ENCODE measurements at regions not wholly inside any gene's neighbourhood (a gene's known extent, or its start where the extent isn't known, plus 50 kb on each side); places are given as distances from the start of the nearest gene placed in this dataset.

DNA sequence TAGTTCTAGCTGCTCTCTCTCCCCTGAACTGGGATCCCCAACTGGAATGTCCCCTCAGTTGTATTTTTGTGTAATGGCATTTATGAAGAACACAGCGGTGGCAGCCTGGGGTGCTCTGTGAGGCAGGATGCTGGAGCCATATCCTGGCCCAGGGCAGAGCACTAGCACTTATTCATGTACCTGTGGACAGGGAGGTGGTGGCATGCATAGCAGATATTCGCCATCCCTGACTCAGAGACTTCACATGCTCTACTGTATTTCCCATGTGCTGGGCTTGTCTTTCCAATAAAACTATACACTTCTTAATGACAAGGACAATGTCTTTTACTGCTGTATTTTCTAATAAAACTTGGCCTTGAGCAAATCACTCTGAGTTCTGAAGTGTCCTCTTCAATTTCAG lies 125.3 kb downstream of the ADAMTS15 start:
- TF ChIP-seq, protein P1, sequence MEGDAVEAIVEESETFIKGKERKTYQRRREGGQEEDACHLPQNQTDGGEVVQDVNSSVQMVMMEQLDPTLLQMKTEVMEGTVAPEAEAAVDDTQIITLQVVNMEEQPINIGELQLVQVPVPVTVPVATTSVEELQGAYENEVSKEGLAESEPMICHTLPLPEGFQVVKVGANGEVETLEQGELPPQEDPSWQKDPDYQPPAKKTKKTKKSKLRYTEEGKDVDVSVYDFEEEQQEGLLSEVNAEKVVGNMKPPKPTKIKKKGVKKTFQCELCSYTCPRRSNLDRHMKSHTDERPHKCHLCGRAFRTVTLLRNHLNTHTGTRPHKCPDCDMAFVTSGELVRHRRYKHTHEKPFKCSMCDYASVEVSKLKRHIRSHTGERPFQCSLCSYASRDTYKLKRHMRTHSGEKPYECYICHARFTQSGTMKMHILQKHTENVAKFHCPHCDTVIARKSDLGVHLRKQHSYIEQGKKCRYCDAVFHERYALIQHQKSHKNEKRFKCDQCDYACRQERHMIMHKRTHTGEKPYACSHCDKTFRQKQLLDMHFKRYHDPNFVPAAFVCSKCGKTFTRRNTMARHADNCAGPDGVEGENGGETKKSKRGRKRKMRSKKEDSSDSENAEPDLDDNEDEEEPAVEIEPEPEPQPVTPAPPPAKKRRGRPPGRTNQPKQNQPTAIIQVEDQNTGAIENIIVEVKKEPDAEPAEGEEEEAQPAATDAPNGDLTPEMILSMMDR (IDR thresholded peaks at IDR 0.05): no peak
- TF ChIP-seq POLR2A (IDR thresholded peaks at IDR 0.05) (no peak), EP300 (IDR thresholded peaks at IDR 0.05) (no peak)
